Mucosa of descending colon (tissue), 3 donors: ENCODE measurements at regions not wholly inside any gene's neighbourhood (a gene's known extent, or its start where the extent isn't known, plus 50 kb on each side); places are given as distances from the start of the nearest gene placed in this dataset.

Experiments
- ATAC-seq: fragments of 200-7000 bp; cut with Tn5 transposase; one replicate; pipeline ENCODE4 v1.9.1; 2020; ENCODE audit warnings: mild to moderate bottlenecking, moderate library complexity
- DNase-seq, 3 donors: peaks; one replicate each; pipeline ENCODE4 v3.0.0-alpha.2; 2020
- H3K36me3 ChIP-seq: fragments of 200-600 bp; one replicate; pipeline ENCODE4 v1.8.0; 2021; ENCODE audit warnings: low read depth, mild to moderate bottlenecking
- H3K4me1 ChIP-seq: fragments of 200-600 bp; one replicate; pipeline ENCODE4 v1.8.0; 2021; ENCODE audit warnings: low read depth, mild to moderate bottlenecking
- H3K4me3 ChIP-seq: fragments of 200-600 bp; one replicate; pipeline ENCODE4 v1.8.0; 2021; ENCODE audit warnings: mild to moderate bottlenecking
- H3K9me3 ChIP-seq: fragments of 200-600 bp; one replicate; pipeline ENCODE4 v1.8.0; 2021; ENCODE audit warnings: mild to moderate bottlenecking
- CTCF ChIP-seq: fragments of 200-600 bp; IDR thresholded peaks from one replicate; pipeline ENCODE4 v1.8.0; 2022; ENCODE audit warnings: antibody characterized with exemption, mild to moderate bottlenecking
- intact Hi-C, 2 donors: fragments of 100-400 bp; cut with DNase I in 1 of 2; cut with micrococcal nuclease in 1 of 2; formaldehyde crosslinking; loops; one replicate each; pipeline versions ENCODE4 v1.11.0 to v1.11.1; 2022; cut with DNase I, micrococcal nuclease
- donor health status: DM: no; HTN: no; CAD: no; lungs with moderate emphysema.
- donor health status: DM: no; HTN: no; CAD: no.
- donor health status: DM: no; HTN: yes; CAD: no.

GRCh38 chr2:65512783-65513182 is 80.4 kb upstream of the SPRED2 start:
- Histone ChIP-seq H3K9me3 (no peaks in the 10 kb centered on the region), H3K4me1 (no peaks in the 10 kb centered on the region), H3K4me3 (no peak overlapping the region), H3K36me3 (no peaks in the 10 kb centered on the region)
- ATAC-seq = no peak
- DNase-seq = no peak
- intact Hi-C loops = no loop called here
- TF ChIP-seq CTCF = no peak

GRCh38 chr2:65511306-65511705 is 78.9 kb upstream of the SPRED2 start:
- no peak for TF ChIP-seq CTCF
- intact Hi-C loops = no loop called here
- DNase-seq (no peak), ATAC-seq (no peak)
- H3K36me3 ChIP-seq = no peaks in the 10 kb centered on the region
- no peak overlapping the region for H3K4me3 ChIP-seq
- no peaks in the 10 kb centered on the region for H3K9me3 ChIP-seq
- H3K4me1 ChIP-seq = no peaks in the 10 kb centered on the region

GRCh38 chr2:65508225-65508624 is 75.8 kb upstream of the SPRED2 start:
- no peak for DNase-seq
- no peaks in the 10 kb centered on the region for H3K9me3 ChIP-seq
- intact Hi-C loops = no loop called here
- H3K4me3 ChIP-seq = no peak overlapping the region
- no peaks in the 10 kb centered on the region for H3K4me1 ChIP-seq
- no peak for ATAC-seq
- H3K36me3 ChIP-seq = no peaks in the 10 kb centered on the region
- no peak for TF ChIP-seq CTCF

GRCh38 chr2:65507102-65508069 is 75.0 kb upstream of the SPRED2 start:
- ATAC-seq (no peak), DNase-seq (no peak)
- no peaks in the 10 kb centered on the region for H3K36me3 ChIP-seq
- H3K4me3 ChIP-seq = no peak overlapping the region
- no peaks in the 10 kb centered on the region for H3K4me1 ChIP-seq
- no peaks in the 10 kb centered on the region for H3K9me3 ChIP-seq
- intact Hi-C loops = no loop called here
- no peak for TF ChIP-seq CTCF

- no peak overlapping the region for H3K4me3 ChIP-seq
- no peaks in the 10 kb centered on the region for H3K4me1 ChIP-seq
- DNase-seq (no peak), ATAC-seq (peak; percentile 23)
- no peaks in the 10 kb centered on the region for H3K9me3 ChIP-seq
- intact Hi-C loops = no loop called here
- no peak for TF ChIP-seq CTCF
- no peaks in the 10 kb centered on the region for H3K36me3 ChIP-seq
These were observed 72.7 kb upstream of the SPRED2 start for GRCh38 chr2:65504814-65505697.
